H1 (cell line): ENCODE measurements at regions not wholly inside any gene's neighbourhood (a gene's known extent, or its start where the extent isn't known, plus 50 kb on each side); places are given as distances from the start of the nearest gene placed in this dataset.

Experiments
- ASH2L ChIP-seq: fragments of 200-600, 300-600 bp; sonication (generic); IDR thresholded peaks from one replicate; pipeline ENCODE4 v1.7.1; 2017; ENCODE audit warnings: low read length
- CBX8 ChIP-seq: fragments of 300-800, 300-1000 bp; sonication (generic); IDR thresholded peaks from 2 replicates; pipeline ENCODE4 v1.7.1; 2016; ENCODE audit warnings: low read depth, low read length, borderline replicate concordance
- CHD2 ChIP-seq: IDR thresholded peaks from 2 replicates; pipeline ENCODE4 v1.6.1; 2012; ENCODE audit warnings: low read length, improper control_type of control experiment
- EZH2 ChIP-seq: fragments of 200-600 bp; sonication (generic); IDR thresholded peaks from 2 replicates; pipeline ENCODE4 v1.7.1; 2012; ENCODE audit warnings: low read depth, mild to moderate bottlenecking, moderate library complexity, low read length, inconsistent platforms; ENCODE audit not compliant: severe bottlenecking
- KDM5A ChIP-seq: fragments of 200-600 bp; IDR thresholded peaks from 2 replicates; pipeline ENCODE4 v1.7.1; 2012; ENCODE audit warnings: mild to moderate bottlenecking, low read length, inconsistent platforms, mixed read lengths
- RBBP5 ChIP-seq: IDR thresholded peaks from 2 replicates; pipeline ENCODE4 v1.7.1; 2012; ENCODE audit warnings: low read depth, mild to moderate bottlenecking, inconsistent platforms, low read length, moderate library complexity, borderline replicate concordance
- SP1 ChIP-seq: IDR thresholded peaks from 2 replicates; pipeline ENCODE4 v1.6.1; 2011; ENCODE audit warnings: low read depth, low read length
- TBP ChIP-seq: IDR thresholded peaks from 2 replicates; pipeline ENCODE4 v1.6.1; 2011; ENCODE audit warnings: low read depth, low read length, improper control_type of control experiment

- TF ChIP-seq EZH2 (no peak), SP1 (no peak), RBBP5 (no peak), CBX8 (no peak), ASH2L (no peak), TBP (no peak), CHD2 (no peak), KDM5A (no peak)
Measured at GRCh38 chr10:78929541-78929940, 139.2 kb upstream of the ZMIZ1 start (continued).
